Astrocyte of the cerebellum (primary cell): ENCODE measurements at regions not wholly inside any gene's neighbourhood (a gene's known extent, or its start where the extent isn't known, plus 50 kb on each side); places are given as distances from the start of the nearest gene placed in this dataset.
"Not testable (repeated sequence)": the region's sequence is repeated elsewhere in the genome, so short reads cannot be mapped to it uniquely, and the experiment has no call there.

Source experiments
- DNase-seq: peaks from one replicate; pipeline ENCODE4 v3.0.0-alpha.2; 2011; ENCODE audit warnings: low read depth
- H3K4me3 ChIP-seq: 2 replicates; pipeline ENCODE4 v1.5.1; 2011; ENCODE audit warnings: mild to moderate bottlenecking, low read depth, low read length, moderate library complexity
- CTCF ChIP-seq: IDR thresholded peaks from 2 replicates; pipeline ENCODE4 v1.5.1; 2012; ENCODE audit warnings: low read length, low read depth, moderate library complexity, mild to moderate bottlenecking; ENCODE audit errors: missing control alignments
- in situ Hi-C: cut with HindIII; loops from 2 replicates; pipeline ENCODE4 v1.10.0; 2017; ENCODE audit warnings: low sequenced_read_pairs

- no peak for DNase-seq
- in situ Hi-C loops: no loop called here
- no peak overlapping the region for H3K4me3 ChIP-seq
- TF ChIP-seq CTCF: no peak
Observed at GRCh38 chr4:75146223-75146622, 213.3 kb downstream of the PARM1 start.

GRCh38 chr4:75144475-75144874 is 211.6 kb downstream of the PARM1 start:
- in situ Hi-C loops: no loop called here
- DNase-seq: no peak
- no peak for TF ChIP-seq CTCF
- H3K4me3 ChIP-seq: no peak overlapping the region

GRCh38 chr4:75142850-75143249 is 209.9 kb downstream of the PARM1 start:
- no peak for TF ChIP-seq CTCF
- no peak overlapping the region for H3K4me3 ChIP-seq
- peak; percentile 6 for DNase-seq
- in situ Hi-C loops: no loop called here

GRCh38 chr4:75142382-75142781 is 209.5 kb downstream of the PARM1 start:
- H3K4me3 ChIP-seq: no peak overlapping the region
- DNase-seq: no peak
- in situ Hi-C loops: no loop called here
- no peak for TF ChIP-seq CTCF

GRCh38 chr4:75141162-75141561 is 208.2 kb downstream of the PARM1 start:
- no peak for TF ChIP-seq CTCF
- DNase-seq: no peak
- in situ Hi-C loops: no loop called here
- H3K4me3 ChIP-seq: no peak overlapping the region

GRCh38 chr4:75137302-75137701 is 204.4 kb downstream of the PARM1 start:
- no peak for TF ChIP-seq CTCF
- in situ Hi-C loops: no loop called here
- DNase-seq: no peak
- H3K4me3 ChIP-seq: no peak overlapping the region

GRCh38 chr4:75135068-75135825 is 202.3 kb downstream of the PARM1 start:
- TF ChIP-seq CTCF: no peak
- H3K4me3 ChIP-seq: no peak overlapping the region
- in situ Hi-C loops: no loop called here
- no peak for DNase-seq

- H3K4me3 ChIP-seq, in situ Hi-C loops, DNase-seq: not testable (repeated sequence)
Observed at GRCh38 chr4:75126870-75127269, 194.0 kb downstream of the PARM1 start.
